Kidney epithelial cell (primary cell): ENCODE measurements at regions not wholly inside any gene's neighbourhood (a gene's known extent, or its start where the extent isn't known, plus 50 kb on each side); places are given as distances from the start of the nearest gene placed in this dataset.

Source experiments
- DNase-seq: peaks from one replicate; pipeline ENCODE4 v3.0.0-alpha.2; 2010; ENCODE audit warnings: low read depth
- H3K27me3 ChIP-seq: 2 replicates; pipeline ENCODE4 v1.6.0; 2011; ENCODE audit warnings: low read length; ENCODE audit not compliant: control insufficient read depth, insufficient read depth
- H3K36me3 ChIP-seq: 2 replicates; pipeline ENCODE4 v1.5.1; 2011; ENCODE audit warnings: low read length; ENCODE audit not compliant: control insufficient read depth, insufficient read depth
- H3K4me3 ChIP-seq: 2 replicates; pipeline ENCODE4 v1.5.1; 2011; ENCODE audit warnings: low read depth, mild to moderate bottlenecking, control low read depth, low read length
- TF ChIP-seq, protein P1 (sequence below): IDR thresholded peaks from 2 replicates; pipeline ENCODE4 v1.5.1; 2011; ENCODE audit warnings: mild to moderate bottlenecking, moderate library complexity, low read length, control low read depth, inconsistent platforms; ENCODE audit not compliant: insufficient read depth, poor library complexity, severe bottlenecking

DNA sequence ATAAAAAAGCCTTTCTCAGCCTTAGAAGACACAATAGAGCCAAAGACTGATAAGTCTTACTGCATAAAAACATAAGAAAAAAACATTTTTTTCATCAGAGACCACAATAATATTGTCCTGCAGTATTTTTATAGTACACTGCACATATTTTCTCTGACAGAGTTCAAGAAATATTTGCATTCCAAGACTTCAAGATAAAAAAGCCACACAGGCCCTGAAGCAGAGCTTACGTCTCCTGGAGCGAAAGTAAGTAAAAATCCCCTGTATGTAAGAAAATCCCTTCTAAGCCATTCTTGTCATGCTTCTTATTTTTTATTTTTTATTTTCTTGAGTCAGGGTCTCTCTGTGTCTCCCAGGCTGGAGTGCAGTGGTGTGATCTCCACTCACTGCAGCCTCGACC lies 755.9 kb downstream of the LIG4 start:
- TF ChIP-seq, protein P1, sequence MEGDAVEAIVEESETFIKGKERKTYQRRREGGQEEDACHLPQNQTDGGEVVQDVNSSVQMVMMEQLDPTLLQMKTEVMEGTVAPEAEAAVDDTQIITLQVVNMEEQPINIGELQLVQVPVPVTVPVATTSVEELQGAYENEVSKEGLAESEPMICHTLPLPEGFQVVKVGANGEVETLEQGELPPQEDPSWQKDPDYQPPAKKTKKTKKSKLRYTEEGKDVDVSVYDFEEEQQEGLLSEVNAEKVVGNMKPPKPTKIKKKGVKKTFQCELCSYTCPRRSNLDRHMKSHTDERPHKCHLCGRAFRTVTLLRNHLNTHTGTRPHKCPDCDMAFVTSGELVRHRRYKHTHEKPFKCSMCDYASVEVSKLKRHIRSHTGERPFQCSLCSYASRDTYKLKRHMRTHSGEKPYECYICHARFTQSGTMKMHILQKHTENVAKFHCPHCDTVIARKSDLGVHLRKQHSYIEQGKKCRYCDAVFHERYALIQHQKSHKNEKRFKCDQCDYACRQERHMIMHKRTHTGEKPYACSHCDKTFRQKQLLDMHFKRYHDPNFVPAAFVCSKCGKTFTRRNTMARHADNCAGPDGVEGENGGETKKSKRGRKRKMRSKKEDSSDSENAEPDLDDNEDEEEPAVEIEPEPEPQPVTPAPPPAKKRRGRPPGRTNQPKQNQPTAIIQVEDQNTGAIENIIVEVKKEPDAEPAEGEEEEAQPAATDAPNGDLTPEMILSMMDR, result no peak
- H3K27me3 ChIP-seq, result no peaks in the 10 kb centered on the region
- DNase-seq, result no peak
- H3K36me3 ChIP-seq, result no peaks in the 10 kb centered on the region
- H3K4me3 ChIP-seq, result no peak overlapping the region

DNA sequence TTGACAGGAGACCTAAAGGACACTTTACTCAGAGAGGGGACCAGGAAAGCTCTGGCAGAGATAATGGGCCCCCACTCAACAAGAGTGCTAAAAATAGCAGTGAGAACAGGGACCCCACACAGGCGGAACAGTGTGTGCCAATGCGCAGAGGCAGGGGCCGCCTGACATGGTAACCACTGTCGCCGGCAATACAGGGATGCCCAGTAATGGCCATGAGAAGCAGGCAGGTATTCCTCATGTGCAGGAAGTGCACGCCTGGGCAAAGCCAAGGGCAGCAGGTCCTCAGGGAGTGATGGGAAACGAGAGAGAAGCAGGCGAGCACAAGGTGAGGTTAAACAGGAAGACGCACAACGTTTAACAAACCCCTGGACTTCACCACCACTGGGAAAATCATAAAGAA lies 757.1 kb downstream of the LIG4 start:
- no peak for DNase-seq
- H3K27me3 ChIP-seq, result no peaks in the 10 kb centered on the region

DNA sequence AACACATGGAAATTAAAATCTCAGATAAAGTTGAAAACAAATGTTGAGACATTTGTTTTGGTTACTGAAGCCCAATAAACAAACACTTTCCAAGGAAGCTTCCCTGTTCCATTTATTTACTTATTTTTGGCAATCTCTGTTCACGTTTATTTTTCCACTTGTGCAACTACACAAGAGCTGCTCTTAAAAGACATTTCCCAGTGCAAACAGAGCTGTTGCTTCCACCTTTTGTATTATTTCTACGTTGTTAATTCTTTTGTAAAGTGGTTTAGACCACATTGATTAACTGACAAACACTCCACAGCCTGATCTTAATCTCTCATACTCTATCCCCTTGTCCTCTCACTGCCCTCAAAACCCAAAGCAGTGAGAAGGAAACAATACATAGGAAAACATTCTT lies 757.6 kb downstream of the LIG4 start:
- Histone ChIP-seq H3K4me3 (no peak overlapping the region), H3K27me3 (no peaks in the 10 kb centered on the region), H3K36me3 (no peaks in the 10 kb centered on the region)
- TF ChIP-seq, protein P1, result no peak
- DNase-seq, result no peak

More for the DNA sequence above, 757.1 kb downstream of the LIG4 start:
- Histone ChIP-seq H3K36me3 (no peaks in the 10 kb centered on the region), H3K4me3 (no peak overlapping the region)
- TF ChIP-seq, protein P1, result no peak

DNA sequence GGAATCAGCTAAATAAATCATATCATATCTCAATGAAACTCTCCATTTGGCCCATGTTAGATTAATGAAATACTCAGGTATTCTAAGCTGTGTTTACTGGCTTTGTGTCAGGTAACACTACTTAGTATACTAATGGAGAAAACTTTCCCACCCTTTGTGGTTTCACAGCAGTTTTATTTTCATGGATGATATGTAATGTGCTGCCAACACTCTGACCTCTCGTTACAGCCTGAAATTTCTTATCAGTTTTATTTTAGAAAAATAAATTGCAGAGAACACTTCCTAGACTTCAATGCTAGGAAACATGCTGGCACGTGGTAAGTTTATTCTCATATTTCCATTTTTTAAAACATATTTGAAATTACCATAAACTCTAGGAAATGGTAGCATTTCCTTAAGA lies 758.9 kb downstream of the LIG4 start:
- no peak for DNase-seq

DNA sequence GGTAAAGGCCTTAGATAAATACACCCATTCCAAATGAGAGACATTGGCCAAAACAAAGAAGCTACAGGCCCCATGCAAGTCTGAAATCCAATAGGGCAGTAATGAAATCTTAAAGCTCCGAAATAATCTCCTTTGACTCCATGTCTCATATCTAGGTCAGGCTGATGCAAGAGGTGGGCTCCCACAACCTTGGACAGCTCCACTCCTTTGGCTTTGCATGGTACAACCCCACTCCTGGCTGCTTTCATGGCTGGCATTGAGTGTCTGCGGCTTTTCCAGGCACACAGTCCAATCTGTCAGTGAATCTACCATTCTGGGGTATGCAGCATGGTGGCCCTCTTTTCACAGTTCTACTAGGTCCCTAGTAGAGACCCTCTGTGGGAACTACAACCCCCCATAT lies 762.5 kb downstream of the LIG4 start:
- DNase-seq, result no peak
- Histone ChIP-seq H3K27me3 (no peaks in the 10 kb centered on the region), H3K4me3 (no peak overlapping the region), H3K36me3 (no peaks in the 10 kb centered on the region)
- TF ChIP-seq, protein P1, result no peak

More for the DNA sequence above, 758.9 kb downstream of the LIG4 start:
- Histone ChIP-seq H3K27me3 (no peaks in the 10 kb centered on the region), H3K4me3 (no peak overlapping the region), H3K36me3 (no peaks in the 10 kb centered on the region)
- TF ChIP-seq, protein P1, result no peak

DNA sequence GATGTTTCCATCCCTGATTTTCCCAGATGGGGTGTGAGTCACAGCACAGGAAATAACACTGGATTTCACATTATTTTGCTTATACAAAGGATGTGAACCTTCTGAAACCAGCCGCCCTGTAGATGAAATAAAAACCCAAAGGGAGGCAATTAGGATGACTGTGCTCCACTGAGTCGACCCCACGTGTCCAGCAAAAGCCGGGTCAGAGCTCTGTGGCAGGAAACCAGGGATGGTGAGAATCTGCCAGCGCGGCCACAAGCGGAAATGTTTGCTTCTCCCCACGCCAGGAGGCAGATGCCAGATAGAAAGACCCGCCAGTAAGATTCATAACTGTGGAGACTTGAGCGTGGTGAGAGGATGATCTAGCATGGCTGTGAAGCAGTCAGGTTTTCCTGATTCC lies 764.4 kb downstream of the LIG4 start:
- Histone ChIP-seq H3K4me3 (no peak overlapping the region), H3K36me3 (no peaks in the 10 kb centered on the region), H3K27me3 (no peaks in the 10 kb centered on the region)
- DNase-seq, result peak; percentile 94
- TF ChIP-seq, protein P1, result no peak
